HCT116 (cell line): ENCODE measurements at regions not wholly inside any gene's neighbourhood (a gene's known extent, or its start where the extent isn't known, plus 50 kb on each side); places are given as distances from the start of the nearest gene placed in this dataset.

ENCODE experiments used
- EZH2phosphoT487 ChIP-seq: fragments of 200-600 bp; IDR thresholded peaks from 2 replicates; pipeline ENCODE4 v1.6.1; 2018; ENCODE audit warnings: antibody characterized with exemption, borderline replicate concordance
- JUND ChIP-seq: IDR thresholded peaks from 2 replicates; pipeline ENCODE4 v1.6.1; 2012
- POLR2A ChIP-seq: IDR thresholded peaks from 2 replicates; pipeline ENCODE4 v1.7.0; 2011; ENCODE audit warnings: borderline replicate concordance; ENCODE audit not compliant: insufficient read depth, insufficient read length; ENCODE audit errors: extremely low read depth
- POLR2AphosphoS5 ChIP-seq: IDR thresholded peaks from 2 replicates; pipeline ENCODE4 v1.6.1; 2011; ENCODE audit warnings: mild to moderate bottlenecking, low read depth, low read length, moderate library complexity
- YY1 ChIP-seq: IDR thresholded peaks from 2 replicates; pipeline ENCODE4 v1.6.1; 2011; ENCODE audit warnings: low read length, low read depth, moderate library complexity, mild to moderate bottlenecking; ENCODE audit not compliant: insufficient replicate concordance; ENCODE audit errors: extremely low read depth
- TF ChIP-seq, protein P1 (sequence below), 3 experiments: fragments of 200-600 bp in 1 of 3; sonication (generic) in 1 of 3; IDR thresholded peaks in 2 of 3; conservative IDR thresholded peaks in 1 of 3; 2 replicates each; pipeline ENCODE4 v1.5.1; 2012 to 2017; ENCODE audit warnings: low read depth in 2 of 3, low read length in 2 of 3, antibody characterized with exemption in 1 of 3, borderline replicate concordance in 1 of 3, control low read depth in 1 of 3, mild to moderate bottlenecking in 1 of 3, mixed read lengths in 1 of 3, mixed run types in 1 of 3, moderate library complexity in 1 of 3; ENCODE audit not compliant: insufficient read depth in 1 of 3

DNA sequence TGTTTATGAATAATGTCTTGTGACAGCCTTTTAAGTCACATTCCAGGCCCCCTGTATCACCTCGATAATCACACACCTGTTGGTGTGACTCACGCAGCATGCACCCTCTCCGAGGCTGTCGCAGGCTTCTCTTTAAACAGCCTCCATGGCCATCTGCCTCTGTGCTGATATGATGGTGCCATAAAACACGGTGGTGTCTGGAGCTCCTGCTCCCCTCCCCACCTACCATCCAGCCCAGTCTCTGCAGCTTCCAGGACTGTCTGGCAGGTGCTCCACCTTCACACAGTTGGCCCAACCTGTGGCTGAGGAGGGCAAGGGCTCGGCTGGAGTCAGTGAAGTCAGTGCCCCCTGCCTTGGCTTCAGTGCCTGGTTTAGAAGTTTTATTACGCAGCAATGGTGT, 173.8 kb upstream of the RPL34 start:
- TF ChIP-seq POLR2AphosphoS5 (no peak), POLR2A (no peak), YY1 (no peak), JUND (no peak), EZH2phosphoT487 (no peak)
- TF ChIP-seq, protein P1, sequence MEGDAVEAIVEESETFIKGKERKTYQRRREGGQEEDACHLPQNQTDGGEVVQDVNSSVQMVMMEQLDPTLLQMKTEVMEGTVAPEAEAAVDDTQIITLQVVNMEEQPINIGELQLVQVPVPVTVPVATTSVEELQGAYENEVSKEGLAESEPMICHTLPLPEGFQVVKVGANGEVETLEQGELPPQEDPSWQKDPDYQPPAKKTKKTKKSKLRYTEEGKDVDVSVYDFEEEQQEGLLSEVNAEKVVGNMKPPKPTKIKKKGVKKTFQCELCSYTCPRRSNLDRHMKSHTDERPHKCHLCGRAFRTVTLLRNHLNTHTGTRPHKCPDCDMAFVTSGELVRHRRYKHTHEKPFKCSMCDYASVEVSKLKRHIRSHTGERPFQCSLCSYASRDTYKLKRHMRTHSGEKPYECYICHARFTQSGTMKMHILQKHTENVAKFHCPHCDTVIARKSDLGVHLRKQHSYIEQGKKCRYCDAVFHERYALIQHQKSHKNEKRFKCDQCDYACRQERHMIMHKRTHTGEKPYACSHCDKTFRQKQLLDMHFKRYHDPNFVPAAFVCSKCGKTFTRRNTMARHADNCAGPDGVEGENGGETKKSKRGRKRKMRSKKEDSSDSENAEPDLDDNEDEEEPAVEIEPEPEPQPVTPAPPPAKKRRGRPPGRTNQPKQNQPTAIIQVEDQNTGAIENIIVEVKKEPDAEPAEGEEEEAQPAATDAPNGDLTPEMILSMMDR (IDR thresholded peaks at IDR 0.05 in 2 of 3, conservative IDR thresholded peaks at IDR 0.05 in 1 of 3; ENCODE audit: borderline replicate concordance in 1 of 3, insufficient read depth in 1 of 3, low read depth in 2 of 3, low read length in 2 of 3) = no peak
